ENCODE measurements at regions not wholly inside any gene's neighbourhood (a gene's known extent, or its start where the extent isn't known, plus 50 kb on each side); places are given as distances from the start of the nearest gene placed in this dataset.

DNA sequence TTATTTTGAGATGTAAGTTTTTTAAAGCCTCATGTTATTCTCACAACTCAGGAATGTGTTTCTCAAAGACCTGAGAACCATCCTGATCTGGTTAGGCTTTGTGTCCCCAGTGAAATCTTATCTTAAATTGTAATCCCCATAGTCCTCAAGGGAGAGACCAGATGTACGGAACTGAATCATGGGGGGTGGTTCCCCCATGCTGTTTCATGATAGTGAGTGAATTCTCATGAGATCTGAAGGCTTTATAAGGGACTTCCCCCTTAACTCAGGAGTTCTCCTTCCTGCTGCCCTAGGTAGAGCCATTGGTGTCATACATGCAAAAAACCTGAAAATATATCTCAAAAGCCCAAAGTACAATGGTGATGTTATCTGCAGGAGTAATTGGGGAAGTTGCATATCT, 836.7 kb downstream of the CBLN2 start:
- no peak for DNase-seq

DNA sequence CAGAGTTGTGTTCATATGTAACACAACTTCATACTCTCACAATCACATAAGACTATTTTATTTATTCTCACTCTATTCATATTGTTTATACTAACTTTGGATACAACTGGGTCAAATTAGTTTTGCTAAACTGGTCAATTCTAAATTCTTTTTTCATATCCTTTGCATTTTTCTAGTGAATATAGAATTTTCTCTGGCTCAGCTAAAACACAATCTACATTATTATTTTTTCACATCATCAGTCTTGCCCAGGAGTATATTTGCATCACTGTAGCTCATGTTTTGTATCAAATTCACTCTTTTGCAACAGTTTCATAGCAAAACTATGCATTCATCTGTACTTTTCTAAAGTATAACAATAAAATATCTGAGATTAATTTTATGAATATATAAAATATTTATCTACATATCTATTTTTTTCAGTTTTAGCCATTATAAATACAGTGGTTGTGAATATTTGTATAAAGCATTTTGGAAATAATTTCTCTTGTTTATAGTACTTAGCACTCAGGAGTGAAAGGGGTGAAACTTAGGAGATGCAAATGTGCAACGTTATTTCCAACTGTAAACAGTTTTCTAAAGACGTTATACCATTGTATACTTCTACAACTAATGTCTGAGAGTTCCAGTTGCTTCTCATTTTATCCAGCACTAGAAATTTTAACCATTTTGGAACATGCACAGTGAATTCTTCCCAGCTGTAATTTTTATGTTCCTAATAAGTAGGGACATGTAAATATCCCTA, 854.6 kb downstream of the CBLN2 start:
- no peak for DNase-seq

- no peak for DNase-seq
Observed at GRCh38 chr18:71682591-71682990, 861.6 kb downstream of the CBLN2 start.

DNA sequence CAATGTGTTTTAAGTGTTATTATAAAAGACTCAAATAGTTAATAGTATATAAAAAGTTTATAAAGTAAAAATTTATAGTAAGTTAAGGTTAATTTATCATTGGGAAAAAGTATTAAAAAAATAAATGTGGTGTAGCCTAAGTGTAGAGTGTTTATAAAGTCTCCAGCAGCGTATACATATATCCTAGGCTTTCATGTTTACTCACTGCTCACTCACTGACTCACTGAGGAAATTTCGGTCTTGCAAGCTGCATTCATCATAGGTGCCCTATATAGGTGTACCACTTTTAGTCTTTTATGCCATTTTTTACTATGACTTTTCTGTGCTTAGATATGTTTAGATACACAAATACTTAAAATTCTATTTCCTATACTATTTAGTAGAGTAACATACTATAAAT, 866.0 kb downstream of the CBLN2 start:
- no peak for DNase-seq

DNA sequence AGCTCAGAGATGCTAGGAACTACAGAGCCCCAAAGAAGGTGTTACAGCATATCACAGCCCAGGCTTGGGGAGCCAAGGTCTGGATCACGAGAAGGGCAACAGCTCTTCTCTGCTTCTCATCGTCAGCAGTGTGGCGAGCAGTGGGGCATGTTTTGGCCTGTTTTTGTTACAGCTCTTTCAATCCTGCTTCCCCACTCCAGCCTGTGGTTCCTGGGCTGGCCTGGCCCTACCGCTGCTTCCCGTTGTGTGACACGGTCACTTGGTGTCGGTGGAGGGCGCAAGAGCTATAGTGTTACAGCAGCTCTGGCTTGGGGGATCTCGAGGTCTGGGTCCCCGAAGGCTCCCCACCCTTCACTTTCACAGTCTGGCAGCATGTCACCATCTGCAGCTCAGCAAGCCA, 870.2 kb downstream of the CBLN2 start:
- DNase-seq, result no peak

GRCh38 chr18:71673498-71673897, 870.6 kb downstream of the CBLN2 start:
- no peak for DNase-seq

- DNase-seq, result no peak
Observed at GRCh38 chr18:71666481-71666880, 877.7 kb downstream of the CBLN2 start.

DNA sequence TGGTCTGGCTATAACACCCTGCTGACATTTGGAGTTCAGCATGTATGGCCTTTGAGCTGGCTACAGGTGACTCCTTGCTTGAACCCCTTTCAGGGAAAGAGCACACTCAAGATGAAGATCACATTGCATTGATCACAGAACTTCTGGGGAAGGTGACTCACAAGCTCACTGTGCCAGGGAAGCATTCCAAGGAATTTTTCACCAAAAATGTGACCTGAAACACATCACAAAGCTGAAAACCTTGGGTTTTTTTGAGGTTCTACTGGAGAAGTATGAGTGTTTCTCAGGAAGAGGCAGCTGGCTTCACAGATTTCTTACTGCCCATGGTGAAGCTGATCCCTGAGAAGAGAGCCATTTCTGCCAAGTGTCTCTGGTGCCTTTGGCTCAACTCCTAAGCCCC, 879.0 kb downstream of the CBLN2 start:
- no peak for DNase-seq

- no peak for DNase-seq
Observed at GRCh38 chr18:71643822-71644221, 900.3 kb downstream of the CBLN2 start.

- no peak for DNase-seq
Observed at GRCh38 chr18:71630696-71631095, 913.4 kb downstream of the CBLN2 start.

DNA sequence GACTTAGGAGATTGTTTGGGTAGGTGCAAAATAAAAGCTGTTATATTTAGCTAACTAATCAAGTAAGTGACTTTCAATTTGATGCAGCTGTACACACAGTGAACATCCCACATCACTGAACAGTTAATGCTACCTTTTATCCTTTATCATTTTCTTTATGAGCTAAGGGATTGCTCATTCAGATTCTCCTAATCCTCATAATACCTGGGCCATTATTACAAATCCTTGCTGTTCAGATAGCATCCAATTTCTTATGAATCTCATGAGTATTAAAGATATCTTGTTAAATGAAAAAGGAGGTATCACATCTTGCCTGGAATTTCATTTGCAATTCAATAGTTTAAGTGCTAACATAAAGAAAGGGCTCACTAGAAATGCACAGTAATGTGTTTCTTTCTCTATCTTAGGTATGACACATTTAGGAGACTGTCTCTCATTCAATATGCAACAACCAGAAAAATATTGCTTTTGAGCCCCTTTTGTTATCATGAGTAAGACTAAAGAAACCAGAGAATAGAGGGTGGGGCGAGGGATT, 918.5 kb downstream of the CBLN2 start:
- no peak for DNase-seq

GRCh38 chr18:71598374-71598773, 945.8 kb downstream of the CBLN2 start:
- no peak for DNase-seq

- DNase-seq, result no peak
Observed at GRCh38 chr18:71597219-71597618, 946.9 kb downstream of the CBLN2 start.

GRCh38 chr18:71583252-71583651, 960.9 kb downstream of the CBLN2 start:
- no peak for DNase-seq

- no peak for DNase-seq
Observed at GRCh38 chr18:71554686-71555085, 989.5 kb downstream of the CBLN2 start.

DNA sequence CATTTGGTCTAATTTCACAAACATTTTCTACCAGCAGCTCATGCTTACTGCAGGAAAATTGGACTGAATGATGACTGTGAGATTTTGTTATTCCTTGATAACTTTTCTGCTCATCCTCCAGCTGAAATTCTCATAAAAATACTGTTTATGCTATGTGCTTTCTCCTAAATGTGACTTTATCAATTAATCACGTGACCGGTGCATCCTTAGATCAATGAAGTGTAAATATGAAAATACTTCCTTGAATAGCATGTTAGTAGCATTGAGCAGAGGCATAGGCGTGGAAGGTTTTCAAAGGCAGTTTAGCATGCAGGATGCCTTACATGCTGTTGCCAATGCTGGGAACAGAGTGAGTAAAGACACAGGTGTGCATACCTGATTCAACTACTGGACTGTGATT, 1002.5 kb downstream of the CBLN2 start:
- no peak for DNase-seq

DNA sequence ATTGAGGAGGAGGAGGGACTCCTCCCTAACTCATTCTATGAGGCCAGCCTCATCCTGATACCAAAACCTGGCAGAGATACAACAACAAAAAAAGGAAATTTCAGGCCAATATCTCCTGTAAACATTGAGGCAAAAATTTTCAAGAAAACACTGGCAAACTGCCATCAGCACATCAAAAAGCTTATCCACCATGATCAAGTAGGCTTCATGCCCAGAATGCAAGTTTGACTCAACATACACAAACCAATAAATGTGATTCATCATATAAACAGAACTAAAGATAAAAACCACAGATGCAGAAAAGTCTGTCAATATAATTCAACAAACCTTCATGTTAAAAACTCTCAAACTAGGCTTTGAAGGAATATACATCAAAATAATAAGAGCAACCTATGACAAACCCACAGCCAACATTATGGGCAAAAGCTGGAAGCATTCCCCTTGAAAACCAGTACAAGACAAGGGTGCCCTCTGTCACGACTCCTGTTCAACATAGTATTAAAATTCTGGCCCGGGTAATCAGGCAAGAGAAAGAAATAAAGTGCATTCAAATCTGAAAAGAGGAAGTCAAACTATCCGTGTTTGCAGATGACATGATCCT, 1014.3 kb downstream of the CBLN2 start:
- DNase-seq, result no peak

DNA sequence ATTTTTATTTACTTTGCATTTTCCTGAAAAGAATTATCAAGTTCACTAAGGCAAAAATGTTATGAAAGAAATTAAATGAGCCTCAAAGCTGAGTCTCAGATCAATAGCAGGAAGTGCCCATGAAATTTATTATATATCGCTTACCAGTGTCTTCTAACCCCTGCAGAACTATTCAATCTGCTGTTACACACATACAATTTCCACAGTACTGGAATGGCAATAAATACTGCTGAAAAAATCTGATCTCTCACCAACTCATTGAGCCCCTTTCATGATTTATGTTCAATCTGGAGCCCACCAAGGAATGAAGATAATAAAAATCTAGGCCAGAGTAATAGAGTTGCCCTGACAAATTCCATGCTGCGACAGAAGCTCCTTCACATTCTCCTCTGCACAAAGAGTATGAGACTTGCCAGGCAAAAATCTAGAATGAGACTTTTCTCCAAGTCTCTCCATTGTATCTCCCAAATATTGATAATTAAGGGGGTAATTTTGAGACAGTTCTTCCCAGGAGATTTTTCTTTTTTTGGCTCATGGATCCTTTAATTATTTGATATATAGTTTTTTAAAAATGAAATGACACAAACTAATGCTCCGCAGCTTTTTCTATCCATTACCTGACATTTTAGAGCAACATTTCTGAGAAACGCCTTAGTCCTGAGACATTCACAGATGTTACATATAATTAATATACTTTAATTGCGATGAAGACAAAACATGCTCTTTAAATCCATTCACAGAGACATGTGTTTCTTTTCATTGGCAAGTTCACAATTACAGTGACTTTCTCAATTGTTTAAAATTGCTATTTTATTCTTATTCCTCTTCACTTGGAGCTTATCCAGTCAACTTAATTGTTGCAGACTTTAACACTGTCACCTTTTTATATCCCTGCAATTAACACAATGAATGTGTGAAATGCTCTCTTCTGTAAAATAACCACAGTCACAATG, 1020.4 kb downstream of the CBLN2 start:
- no peak for DNase-seq

GRCh38 chr18:71505526-71505925, 1038.6 kb downstream of the CBLN2 start:
- DNase-seq, result no peak

DNA sequence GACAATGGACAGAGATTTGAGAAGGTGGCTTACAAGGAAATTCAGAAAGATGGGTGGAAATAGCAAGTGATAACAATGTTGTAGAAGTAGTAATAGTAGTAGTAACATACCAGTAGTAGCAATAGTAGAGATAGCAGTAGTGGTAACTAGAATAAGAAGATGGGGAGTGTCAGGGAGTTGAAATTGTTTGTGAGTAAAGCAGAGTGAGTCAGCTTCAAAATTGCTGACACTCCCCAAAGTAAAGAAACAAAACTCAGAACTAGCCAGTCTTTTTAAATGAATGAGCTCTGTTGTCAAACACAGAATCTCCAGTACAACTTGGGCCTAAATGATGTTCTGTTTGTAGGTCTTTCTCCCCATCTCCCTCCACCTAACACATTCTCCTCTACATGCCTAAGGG, 1040.9 kb downstream of the CBLN2 start:
- no peak for DNase-seq

- DNase-seq, result no peak
Observed at GRCh38 chr18:71485611-71486010, 1058.5 kb downstream of the CBLN2 start.

GRCh38 chr18:71471963-71472725, 1072.0 kb downstream of the CBLN2 start:
- DNase-seq, result no peak

DNA sequence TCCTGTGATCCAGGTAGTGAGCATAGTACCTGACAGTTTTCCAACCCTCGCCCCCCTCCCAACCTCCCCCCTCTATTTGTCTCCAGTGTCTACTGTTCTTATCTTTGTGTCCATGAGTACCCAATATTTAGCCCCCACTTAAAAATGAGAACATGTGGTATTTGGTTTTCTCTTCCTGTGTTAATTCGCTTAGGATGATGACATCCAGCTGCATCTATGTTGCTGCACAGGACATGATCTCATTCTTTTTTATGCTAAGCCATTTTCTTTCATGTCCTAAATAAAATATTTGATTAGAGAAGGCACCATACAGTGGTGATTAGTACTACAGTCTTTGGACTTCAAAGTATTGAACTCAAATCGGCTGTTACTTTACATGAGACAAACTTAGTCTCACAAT, 1087.9 kb downstream of the CBLN2 start:
- no peak for DNase-seq
